ENCODE measurements at regions not wholly inside any gene's neighbourhood (a gene's known extent, or its start where the extent isn't known, plus 50 kb on each side); places are given as distances from the start of the nearest gene placed in this dataset.
"Not testable (repeated sequence)": the region's sequence is repeated elsewhere in the genome, so short reads cannot be mapped to it uniquely, and the experiment has no call there.

GRCh38 chr13:56586976-56587375 is 553.7 kb upstream of the PRR20A start:
- Mint-ChIP-seq H3K9me3 (ENCODE audit: unreplicated experiment) (no peaks in the 10 kb centered on the region), H3K27me3 (ENCODE audit: low read depth, unreplicated experiment) (no peaks in the 10 kb centered on the region), H3K4me1 (ENCODE audit: low read depth, unreplicated experiment) (no peaks in the 10 kb centered on the region), H3K4me3 (ENCODE audit: unreplicated experiment) (no peak overlapping the region), H3K27ac (ENCODE audit: unreplicated experiment) (no peak overlapping the region), H3K36me3 (ENCODE audit: low read depth, unreplicated experiment) (no peaks in the 10 kb centered on the region)
- no peak overlapping the region for H2AFZ ChIP-seq (ENCODE audit: low read depth, low read length)
- no peaks in the 10 kb centered on the region for H4K20me1 ChIP-seq (ENCODE audit: insufficient read depth, low read length)
- H3K27ac ChIP-seq (ENCODE audit: low read depth, low read length): no peak overlapping the region
- no peaks in the 10 kb centered on the region for H3K27me3 ChIP-seq (ENCODE audit: insufficient read depth, low read length)
- no peaks in the 10 kb centered on the region for H3K79me2 ChIP-seq (ENCODE audit: insufficient read depth, low read length)
- no peaks in the 10 kb centered on the region for H3K9me3 ChIP-seq (ENCODE audit: insufficient read depth, low read depth, low read length)
- no peak overlapping the region for H3K4me3 ChIP-seq (ENCODE audit: insufficient read depth, low read depth, low read length)
- FAIRE-seq (no peak), DNase-seq (ENCODE audit: low read depth) (no peak)
- H3K9ac ChIP-seq (ENCODE audit: low read length): no peak overlapping the region
- no peaks in the 10 kb centered on the region for H3K36me3 ChIP-seq (ENCODE audit: insufficient read depth, low read length)
- no peaks in the 10 kb centered on the region for H3K4me1 ChIP-seq (ENCODE audit: insufficient read depth, low read length)
- H3K4me2 ChIP-seq (ENCODE audit: low read length): no peak overlapping the region
- no peak for TF ChIP-seq CTCF (IDR thresholded peaks at IDR 0.05; ENCODE audit: insufficient read depth, low read depth, low read length)
- no peak for TF ChIP-seq EZH2 (IDR thresholded peaks at IDR 0.05; ENCODE audit: insufficient read depth, low read length)

- FAIRE-seq (no peak), DNase-seq (ENCODE audit: low read depth) (no peak)
- no peaks in the 10 kb centered on the region for H3K36me3 Mint-ChIP-seq (ENCODE audit: low read depth, unreplicated experiment)
- H3K4me3 ChIP-seq (ENCODE audit: insufficient read depth, low read depth, low read length): no peak overlapping the region
- no peak overlapping the region for H2AFZ ChIP-seq (ENCODE audit: low read depth, low read length)
- no peak overlapping the region for H3K27ac ChIP-seq (ENCODE audit: low read depth, low read length)
- no peaks in the 10 kb centered on the region for H3K9me3 Mint-ChIP-seq (ENCODE audit: unreplicated experiment)
- TF ChIP-seq EZH2 (IDR thresholded peaks at IDR 0.05; ENCODE audit: insufficient read depth, low read length) (no peak), CTCF (IDR thresholded peaks at IDR 0.05; ENCODE audit: insufficient read depth, low read depth, low read length) (no peak)
- H3K79me2 ChIP-seq (ENCODE audit: insufficient read depth, low read length): no peaks in the 10 kb centered on the region
- H3K27ac Mint-ChIP-seq (ENCODE audit: unreplicated experiment): no peak overlapping the region
- no peaks in the 10 kb centered on the region for H3K4me1 ChIP-seq (ENCODE audit: insufficient read depth, low read length)
- H3K9ac ChIP-seq (ENCODE audit: low read length): no peak overlapping the region
- no peaks in the 10 kb centered on the region for H3K4me1 Mint-ChIP-seq (ENCODE audit: low read depth, unreplicated experiment)
- H3K4me2 ChIP-seq (ENCODE audit: low read length): no peak overlapping the region
- H4K20me1 ChIP-seq (ENCODE audit: insufficient read depth, low read length): no peaks in the 10 kb centered on the region
- no peak overlapping the region for H3K4me3 Mint-ChIP-seq (ENCODE audit: unreplicated experiment)
- H3K27me3 ChIP-seq (ENCODE audit: insufficient read depth, low read length): no peaks in the 10 kb centered on the region
- no peaks in the 10 kb centered on the region for H3K27me3 Mint-ChIP-seq (ENCODE audit: low read depth, unreplicated experiment)
- H3K36me3 ChIP-seq (ENCODE audit: insufficient read depth, low read length): no peaks in the 10 kb centered on the region
- peaks cover 3% of the 10 kb centered on the region for H3K9me3 ChIP-seq (ENCODE audit: insufficient read depth, low read depth, low read length)
Observed at GRCh38 chr13:56615572-56615971, 525.1 kb upstream of the PRR20A start.

- Histone ChIP-seq H3K4me3 (ENCODE audit: insufficient read depth, low read depth, low read length) (no peak overlapping the region), H4K20me1 (ENCODE audit: insufficient read depth, low read length) (no peaks in the 10 kb centered on the region), H3K9ac (ENCODE audit: low read length) (no peak overlapping the region), H2AFZ (ENCODE audit: low read depth, low read length) (no peak overlapping the region), H3K36me3 (ENCODE audit: insufficient read depth, low read length) (no peaks in the 10 kb centered on the region), H3K4me1 (ENCODE audit: insufficient read depth, low read length) (no peaks in the 10 kb centered on the region), H3K27ac (ENCODE audit: low read depth, low read length) (no peak overlapping the region), H3K9me3 (ENCODE audit: insufficient read depth, low read depth, low read length) (peaks cover 7% of the 10 kb centered on the region), H3K4me2 (ENCODE audit: low read length) (no peak overlapping the region), H3K79me2 (ENCODE audit: insufficient read depth, low read length) (no peaks in the 10 kb centered on the region), H3K27me3 (ENCODE audit: insufficient read depth, low read length) (no peaks in the 10 kb centered on the region)
- Mint-ChIP-seq H3K27ac (ENCODE audit: unreplicated experiment) (no peak overlapping the region), H3K4me1 (ENCODE audit: low read depth, unreplicated experiment) (no peaks in the 10 kb centered on the region), H3K9me3 (ENCODE audit: unreplicated experiment) (peaks cover 4% of the 10 kb centered on the region), H3K36me3 (ENCODE audit: low read depth, unreplicated experiment) (no peaks in the 10 kb centered on the region), H3K4me3 (ENCODE audit: unreplicated experiment) (no peak overlapping the region), H3K27me3 (ENCODE audit: low read depth, unreplicated experiment) (no peaks in the 10 kb centered on the region)
- no peak for TF ChIP-seq CTCF (IDR thresholded peaks at IDR 0.05; ENCODE audit: insufficient read depth, low read depth, low read length)
- no peak for TF ChIP-seq EZH2 (IDR thresholded peaks at IDR 0.05; ENCODE audit: insufficient read depth, low read length)
- DNase-seq (ENCODE audit: low read depth) (no peak), FAIRE-seq (no peak)
Observed at GRCh38 chr13:56622840-56623239, 517.9 kb upstream of the PRR20A start.

- not testable (repeated sequence) for H3K9me3 ChIP-seq (ENCODE audit: insufficient read depth, low read depth, low read length); H4K20me1 ChIP-seq (ENCODE audit: insufficient read depth, low read length); H2AFZ ChIP-seq (ENCODE audit: low read depth, low read length); H3K4me1 Mint-ChIP-seq (ENCODE audit: low read depth, unreplicated experiment); H3K27me3 Mint-ChIP-seq (ENCODE audit: low read depth, unreplicated experiment); H3K36me3 ChIP-seq (ENCODE audit: insufficient read depth, low read length); H3K4me3 Mint-ChIP-seq (ENCODE audit: unreplicated experiment); H3K36me3 Mint-ChIP-seq (ENCODE audit: low read depth, unreplicated experiment); H3K4me3 ChIP-seq (ENCODE audit: insufficient read depth, low read depth, low read length); H3K27ac ChIP-seq (ENCODE audit: low read depth, low read length); H3K9ac ChIP-seq (ENCODE audit: low read length); H3K4me1 ChIP-seq (ENCODE audit: insufficient read depth, low read length); FAIRE-seq; H3K79me2 ChIP-seq (ENCODE audit: insufficient read depth, low read length); H3K27ac Mint-ChIP-seq (ENCODE audit: unreplicated experiment); DNase-seq (ENCODE audit: low read depth); H3K27me3 ChIP-seq (ENCODE audit: insufficient read depth, low read length); H3K4me2 ChIP-seq (ENCODE audit: low read length)
- peaks cover 11% of the 10 kb centered on the region for H3K9me3 Mint-ChIP-seq (ENCODE audit: unreplicated experiment)
Observed at GRCh38 chr13:56628886-56629285, 511.8 kb upstream of the PRR20A start.

All from astrocyte (in vitro differentiated cells and primary cell).